ENCODE measurements at regions not wholly inside any gene's neighbourhood (a gene's known extent, or its start where the extent isn't known, plus 50 kb on each side); places are given as distances from the start of the nearest gene placed in this dataset.

- no peak for DNase-seq (ENCODE audit: extremely low read depth in 1 of 11, low read depth in 9 of 11, low spot score in 4 of 11)
These were observed 65.7 kb upstream of the WDR17 start for GRCh38 chr4:175999944-176000343.

- DNase-seq (ENCODE audit: extremely low read depth in 1 of 11, low read depth in 9 of 11, low spot score in 4 of 11) = peak; percentile 31 to 60 (median 44)
These were observed 64.3 kb upstream of the WDR17 start for GRCh38 chr4:176001151-176002006.

GRCh38 chr4:176002007-176002613 lies 63.5 kb upstream of the WDR17 start:
- peak in 5 of 11 donors; percentile 13 to 29 (median 19) for DNase-seq (ENCODE audit: extremely low read depth in 1 of 11, low read depth in 9 of 11, low spot score in 4 of 11)

GRCh38 chr4:176005766-176006165 lies 59.9 kb upstream of the WDR17 start:
- DNase-seq (ENCODE audit: extremely low read depth in 1 of 11, low read depth in 9 of 11, low spot score in 4 of 11) = no peak

DNA sequence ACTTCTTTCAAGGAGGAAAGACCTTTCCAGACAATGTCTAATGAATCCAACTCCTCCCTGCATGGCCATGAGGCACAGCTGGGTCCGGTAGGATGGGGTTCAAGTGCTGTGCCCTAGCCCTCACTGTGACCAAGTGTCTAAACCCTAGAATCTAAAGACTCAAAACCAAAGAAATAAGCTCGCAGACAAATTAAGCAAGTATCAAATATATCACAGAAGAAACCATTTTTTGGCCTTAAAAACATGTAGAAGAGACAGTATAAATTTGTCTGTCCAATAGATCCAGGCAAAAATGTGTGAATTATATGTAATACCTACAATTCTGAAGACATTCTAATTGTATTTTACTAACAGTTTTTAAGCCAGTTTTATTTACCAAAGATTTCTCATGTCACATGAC lies 56.4 kb upstream of the WDR17 start:
- DNase-seq (ENCODE audit: extremely low read depth in 1 of 11, low read depth in 9 of 11, low spot score in 4 of 11) = no peak

DNA sequence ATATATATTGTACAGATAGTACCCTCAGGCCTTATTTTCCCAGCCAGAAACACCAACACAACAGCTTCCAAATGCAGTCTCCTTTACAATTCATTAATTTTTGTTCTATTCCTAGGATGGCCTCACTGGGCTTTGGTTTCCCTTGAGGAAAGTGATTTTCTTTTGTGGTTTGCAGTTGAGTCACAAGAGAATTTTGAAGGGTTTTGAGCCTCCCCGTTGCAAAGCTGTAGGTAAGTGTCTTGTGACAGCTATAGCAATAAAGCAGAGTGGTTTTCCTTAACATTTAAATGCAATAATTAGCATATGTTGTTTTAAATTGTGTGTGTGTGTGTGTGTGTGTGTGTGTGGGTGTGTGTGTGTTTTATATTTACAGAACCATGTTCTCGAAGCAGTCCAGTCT lies 54.1 kb upstream of the WDR17 start:
- no peak for DNase-seq (ENCODE audit: extremely low read depth in 1 of 11, low read depth in 9 of 11, low spot score in 4 of 11)

DNA sequence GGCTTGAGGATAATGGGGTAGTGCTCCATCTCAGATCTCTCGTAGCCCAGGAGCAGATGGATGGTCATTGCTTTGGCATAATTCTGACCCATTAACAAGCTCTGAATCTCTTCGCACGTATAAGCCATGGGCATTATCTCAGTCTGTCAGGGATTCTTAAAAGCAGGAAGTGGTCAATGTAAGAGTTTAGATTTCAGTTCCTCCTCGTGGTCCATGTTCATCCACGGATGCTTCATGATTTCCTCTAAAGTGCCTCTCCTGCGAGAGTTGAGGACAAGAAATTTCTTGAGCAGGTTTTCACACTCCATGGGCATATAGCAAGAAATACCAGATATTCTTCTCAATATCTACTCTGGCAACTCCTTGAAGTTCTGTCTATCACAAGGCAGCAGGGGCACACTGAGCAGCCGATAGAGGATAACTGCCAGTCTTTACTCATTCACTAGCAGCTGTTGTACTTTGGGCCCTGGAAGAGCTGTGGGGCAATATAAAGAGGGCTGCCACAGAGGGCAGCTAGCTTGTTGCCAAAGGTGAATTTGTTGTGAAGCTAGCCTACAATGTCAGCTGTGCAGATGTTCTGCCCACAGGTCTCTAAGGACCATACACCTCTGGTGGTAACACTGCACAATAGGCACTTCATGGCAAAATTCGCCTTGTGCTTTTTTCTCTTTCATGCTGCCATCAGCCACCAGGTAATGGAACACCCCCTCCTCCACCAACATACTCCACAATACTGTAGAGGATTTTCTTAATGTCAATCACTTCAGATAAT lies 52.0 kb upstream of the WDR17 start:
- DNase-seq (ENCODE audit: extremely low read depth in 1 of 11, low read depth in 9 of 11, low spot score in 4 of 11) = no peak

GRCh38 chr4:176014583-176015108 lies 51.0 kb upstream of the WDR17 start:
- DNase-seq (ENCODE audit: extremely low read depth in 1 of 11, low read depth in 9 of 11, low spot score in 4 of 11) = no peak
